K562 (cell line): ENCODE measurements at regions not wholly inside any gene's neighbourhood (a gene's known extent, or its start where the extent isn't known, plus 50 kb on each side); places are given as distances from the start of the nearest gene placed in this dataset.

ENCODE experiments used
- ATAC-seq: fragments of 200-7000 bp; cut with Tn5 transposase; 3 replicates; pipeline ENCODE4 v1.9.1; 2020; ENCODE audit warnings: moderate library complexity
- BruUV-seq: library from RNA; stranded (reverse); fragments of 400-500 nt; replicated peaks from 2 replicates; lab custom pipeline; 2021; lab: Mats Ljungman, UMichigan
- CTCF ChIA-PET: fragments of 300-600 bp; formaldehyde crosslinking; extraction: SDS; loops from one replicate; lab custom pipeline; 2021; ENCODE audit warnings: low intra/inter-chr PET ratio; lab: Yijun Ruan, JAX
- POLR2A ChIA-PET: fragments of 300-600, 350-650 bp; sonication (Branson Sonifier 250); formaldehyde crosslinking; extraction: SDS; loops from one replicate; lab custom pipeline; 2021; ENCODE audit warnings: antibody characterized with exemption, inconsistent platforms; lab: Yijun Ruan, JAX
- DNase-seq, 4 experiments: peaks; one replicate each; pipeline versions ENCODE4 v3.0.0 to v3.0.0-alpha.2; 2011 to 2018; ENCODE audit warnings: low spot score in 3 of 4, mixed read lengths in 3 of 4; ENCODE audit errors: extremely low read depth in 1 of 4
- FAIRE-seq: peaks from 2 replicates; lab custom pipeline; 2011; peaks lifted over from hg19 to GRCh38; lab: Jason Lieb, UNC
- H2AFZ ChIP-seq: 2 replicates; pipeline ENCODE4 v1.6.0; 2011; ENCODE audit warnings: low read depth, low read length, control low read depth, inconsistent platforms
- H3K27ac ChIP-seq: fragments of 200-600 bp; 3 replicates; pipeline ENCODE4 v1.8.0; 2011; ENCODE audit warnings: low read depth, mild to moderate bottlenecking, control low read depth, inconsistent platforms, low read length, moderate library complexity, mixed read lengths; ENCODE audit errors: extremely low read depth
- H3K27me3 ChIP-seq, 2 experiments: fragments of 300-600 bp in 1 of 2; 2 replicates in 1 of 2; 3 replicates in 1 of 2; pipeline versions ENCODE4 v1.6.0 to v1.8.0; 2011; ENCODE audit warnings: inconsistent platforms in 2 of 2, low read length in 2 of 2, mild to moderate bottlenecking in 1 of 2, mixed read lengths in 1 of 2, moderate library complexity in 1 of 2; ENCODE audit not compliant: control insufficient read depth in 2 of 2, insufficient read depth in 2 of 2
- H3K36me3 ChIP-seq: fragments of 300-600 bp; 3 replicates; pipeline ENCODE4 v1.8.0; 2011; ENCODE audit warnings: mild to moderate bottlenecking, low read length, inconsistent platforms; ENCODE audit not compliant: control insufficient read depth, insufficient read depth
- H3K4me1 ChIP-seq, 2 experiments: fragments of 200-600 bp in 1 of 2; replicated peaks in 1 of 2; 2 replicates in 1 of 2; 3 replicates in 1 of 2; pipeline versions ENCODE4 v1.5.1 to v1.8.0; 2011; ENCODE audit warnings: inconsistent platforms in 2 of 2, low read length in 2 of 2, mild to moderate bottlenecking in 1 of 2, mixed read lengths in 1 of 2, moderate library complexity in 1 of 2; ENCODE audit not compliant: control insufficient read depth in 2 of 2, insufficient read depth in 2 of 2
- H3K4me2 ChIP-seq: 2 replicates; pipeline ENCODE4 v1.6.1; 2011; ENCODE audit warnings: low read length, control low read depth, inconsistent platforms, mixed read lengths; ENCODE audit not compliant: insufficient read depth
- H3K4me3 ChIP-seq: fragments of 200-600 bp; sonication (generic), shearing (Covaris generic); 2 replicates; pipeline ENCODE4 v1.5.1; 2016; ENCODE audit warnings: control low read depth, inconsistent platforms
- H3K79me2 ChIP-seq: fragments of 200-600 bp; 3 replicates; pipeline ENCODE4 v1.8.0; 2011; ENCODE audit warnings: low read length, inconsistent platforms; ENCODE audit not compliant: control insufficient read depth, insufficient read depth
- H3K9ac ChIP-seq, 2 experiments: 2 replicates each; pipeline versions ENCODE4 v1.6.0 to v1.6.1; 2011; ENCODE audit warnings: low read depth in 2 of 2, low read length in 2 of 2, control low read depth in 1 of 2, inconsistent platforms in 1 of 2, mild to moderate bottlenecking in 1 of 2, mixed read lengths in 1 of 2; ENCODE audit not compliant: insufficient read depth in 1 of 2
- H3K9me1 ChIP-seq: one replicate; pipeline ENCODE4 v1.6.0; 2011; ENCODE audit warnings: inconsistent platforms, mild to moderate bottlenecking, low read length, moderate library complexity; ENCODE audit not compliant: control insufficient read depth, insufficient read depth
- H3K9me3 ChIP-seq: replicated peaks from 2 replicates; pipeline ENCODE4 v1.5.1; 2011; ENCODE audit warnings: low read depth, low read length, inconsistent platforms; ENCODE audit not compliant: control insufficient read depth, insufficient read depth
- H4K20me1 ChIP-seq: replicated peaks from 2 replicates; pipeline ENCODE4 v1.6.1; 2011; ENCODE audit warnings: low read length, inconsistent platforms, mixed read lengths; ENCODE audit not compliant: control insufficient read depth, insufficient read depth
- BRD4 ChIP-seq: fragments of 200-600 bp; sonication (generic); IDR thresholded peaks from 2 replicates; pipeline ENCODE4 v1.6.1; 2017; ENCODE audit warnings: inconsistent platforms
- DDX20 ChIP-seq: fragments of 450-650 bp; IDR thresholded peaks from 2 replicates; pipeline ENCODE4 v1.6.1; 2016; ENCODE audit warnings: missing genetic modification characterization, low read depth, mild to moderate bottlenecking, missing compliant biosample characterization, moderate library complexity
- DPF2 ChIP-seq: fragments of 450-650 bp; IDR thresholded peaks from 2 replicates; pipeline ENCODE4 v1.6.1; 2016
- FIP1L1 ChIP-seq: fragments of 200-400 bp; formaldehyde crosslinking; IDR thresholded peaks from 2 replicates; pipeline ENCODE4 v1.6.1; 2018; ENCODE audit warnings: mild to moderate bottlenecking, low read depth, low read length; ENCODE audit not compliant: poor library complexity, severe bottlenecking
- FOXO4 ChIP-seq: fragments of 450-650 bp; formaldehyde crosslinking; IDR thresholded peaks from 2 replicates; pipeline ENCODE4 v1.4.0; 2020; ENCODE audit warnings: mild to moderate bottlenecking, moderate library complexity
- HMGN3 ChIP-seq: IDR thresholded peaks from 2 replicates; pipeline ENCODE4 v1.6.1; 2011; ENCODE audit warnings: borderline replicate concordance, low read depth, mild to moderate bottlenecking, mixed read lengths, low read length; ENCODE audit not compliant: insufficient read length; ENCODE audit errors: extremely low read depth
- KAT2B ChIP-seq: IDR thresholded peaks from one replicate; pipeline ENCODE4 v1.6.1; 2012; ENCODE audit warnings: low read depth, mild to moderate bottlenecking, control low read depth, inconsistent platforms, low read length, moderate library complexity
- PPARD ChIP-seq: fragments of 250-450 bp; sonication (Bioruptor Pico); IDR thresholded peaks from 2 replicates; pipeline ENCODE4 v1.8.0; 2022; ENCODE audit warnings: inconsistent platforms, mild to moderate bottlenecking, moderate library complexity
- SETDB1 ChIP-seq: IDR thresholded peaks from one replicate; pipeline ENCODE4 v1.6.1; 2012; ENCODE audit warnings: low read length, control low read depth, inconsistent platforms
- THRA ChIP-seq: fragments of 450-650 bp; IDR thresholded peaks from 2 replicates; pipeline ENCODE4 v1.6.1; 2017; ENCODE audit warnings: mild to moderate bottlenecking, moderate library complexity
- ZFX ChIP-seq: sonication (generic); formaldehyde crosslinking; IDR thresholded peaks from 2 replicates; pipeline ENCODE4 v1.8.0; 2022; ENCODE audit warnings: mild to moderate bottlenecking, missing genetic modification reagents, moderate library complexity
- ZNF318 ChIP-seq, 2 experiments: fragments of 450-650 bp; IDR thresholded peaks; 2 replicates each; pipeline ENCODE4 v1.6.1; 2016; ENCODE audit warnings: mild to moderate bottlenecking in 2 of 2, borderline replicate concordance in 1 of 2, low read depth in 1 of 2, moderate library complexity in 1 of 2
- ZNF589 ChIP-seq: fragments of 200-800 bp; sonication (Bioruptor generic); IDR thresholded peaks from 2 replicates; pipeline ENCODE4 v1.6.1; 2016; ENCODE audit warnings: low read depth, missing genetic modification characterization, missing compliant biosample characterization
- WGBS: fragments of 100-300 bp; shearing (Covaris generic); methylation state at CpG from one replicate; pipeline ENCODE4 v1.1.6; 2016; ENCODE audit warnings: low coverage, mixed read lengths; ENCODE audit not compliant: insufficient coverage; ENCODE audit errors: missing lambda C conversion rate; 5-methylcytosine and 5-hydroxymethylcytosine counted together
- in situ Hi-C: fragments of 300-500 bp; cut with MboI; formaldehyde crosslinking; loops from 4 replicates; pipeline ENCODE4 v1.15.0; 2018; ENCODE audit warnings: inconsistent platforms, mixed read lengths
- intact Hi-C: fragments of 100-400 bp; cut with micrococcal nuclease; formaldehyde crosslinking; loops from 2 replicates; pipeline ENCODE4 v1.14.2; 2022

DNA sequence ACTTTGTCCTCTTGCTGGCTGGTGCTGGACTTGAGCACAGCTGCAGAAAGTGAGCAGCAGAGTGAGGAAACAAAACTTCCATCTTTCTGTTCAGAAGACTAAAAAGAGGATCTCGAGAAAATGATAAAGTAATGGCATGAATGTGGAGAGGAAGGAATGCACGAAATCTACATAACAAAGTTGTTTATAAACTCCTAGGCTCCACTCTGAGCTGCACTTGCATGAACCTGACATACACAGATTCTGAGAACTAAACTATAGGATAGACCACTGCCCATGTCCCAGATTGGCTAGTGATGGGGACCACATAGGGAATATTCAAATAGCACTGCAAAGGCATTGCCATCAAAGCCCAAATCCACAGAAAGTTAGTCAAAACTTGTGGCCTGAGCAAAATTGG, 121.1 kb upstream of the MON1B start:
- no peak overlapping the region for H2AFZ ChIP-seq
- H3K9me1 ChIP-seq, result no peaks in the 10 kb centered on the region
- FAIRE-seq, result no peak
- no peak for ATAC-seq
- 0% methylated on average over 2 of the region's 2 CpGs for WGBS
- no peaks in the 10 kb centered on the region for H3K79me2 ChIP-seq
- H3K4me2 ChIP-seq, result no peak overlapping the region
- no peak for DNase-seq
- H3K4me1 ChIP-seq, result no peaks in the 10 kb centered on the region
- no peaks in the 10 kb centered on the region for H4K20me1 ChIP-seq
- H3K9ac ChIP-seq, result no peak overlapping the region
- CTCF ChIA-PET, result no interaction called here
- BruUV-seq, result no TSS peak
- H3K36me3 ChIP-seq, result no peaks in the 10 kb centered on the region
- in situ Hi-C loops (no loop called here), intact Hi-C loops (no loop called here)
- POLR2A ChIA-PET, result no interaction called here
- H3K4me3 ChIP-seq, result no peak overlapping the region
- H3K27me3 ChIP-seq, result no peaks in the 10 kb centered on the region
- H3K9me3 ChIP-seq, result no peaks in the 10 kb centered on the region
- no peak overlapping the region for H3K27ac ChIP-seq
- TF ChIP-seq KAT2B (no peak), THRA (no peak), HMGN3 (no peak), ZNF589 (CRISPR knock-in tag) (no peak), PPARD (CRISPR knock-in tag) (no peak), ZFX (CRISPR knock-in tag) (no peak), BRD4 (no peak), FIP1L1 (no peak), SETDB1 (no peak), ZNF318 (IDR thresholded peaks at IDR 0.05; ENCODE audit: borderline replicate concordance in 1 of 2, low read depth in 1 of 2) (no peak), DDX20 (no peak), FOXO4 (CRISPR knock-in tag) (no peak), DPF2 (no peak)
